MM.1S (cell line): ENCODE measurements at regions not wholly inside any gene's neighbourhood (a gene's known extent, or its start where the extent isn't known, plus 50 kb on each side); places are given as distances from the start of the nearest gene placed in this dataset.
"Not testable (repeated sequence)": the region's sequence is repeated elsewhere in the genome, so short reads cannot be mapped to it uniquely, and the experiment has no call there.

ENCODE experiments used
- CTCF ChIP-seq: fragments of 300-600 bp; sonication (generic); IDR thresholded peaks from 2 replicates; pipeline ENCODE4 v1.5.1; 2016; ENCODE audit warnings: antibody characterized with exemption, low read length, mixed read lengths
- EZH2 ChIP-seq: fragments of 300-600 bp; sonication (generic); optimal IDR thresholded peaks from 2 replicates; pipeline ENCODE3; 2017; ENCODE audit warnings: low read depth, mild to moderate bottlenecking, antibody characterized with exemption, low read length, mixed read lengths
- EZH2phosphoT487 ChIP-seq: fragments of 300-600 bp; sonication (generic); IDR thresholded peaks from 2 replicates; pipeline ENCODE4 v1.6.1; 2018; ENCODE audit warnings: antibody characterized with exemption, low read length

DNA sequence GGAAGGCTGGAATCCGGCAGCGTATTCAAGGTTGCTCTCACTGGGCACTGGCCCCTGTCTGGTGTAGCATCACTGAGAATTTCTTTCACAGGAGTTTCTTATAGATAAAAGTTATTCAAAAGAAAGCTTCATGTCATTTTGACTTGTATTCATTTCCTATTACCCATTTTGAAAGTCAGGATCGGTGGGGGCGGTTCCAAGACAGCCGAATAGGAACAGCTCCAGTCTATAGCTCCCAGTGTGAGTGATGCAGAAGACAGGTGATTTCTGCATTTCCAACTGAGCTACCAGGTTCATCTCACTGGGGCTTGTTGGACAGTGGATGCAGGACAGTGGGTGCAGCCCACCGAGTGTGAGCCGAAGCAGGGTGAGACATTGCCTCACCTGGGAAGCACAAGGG lies 51.5 kb upstream of the CDC42EP3 start:
- TF ChIP-seq CTCF, EZH2, EZH2phosphoT487: not testable (repeated sequence)
